GM21717 (cell line): ENCODE measurements at regions not wholly inside any gene's neighbourhood (a gene's known extent, or its start where the extent isn't known, plus 50 kb on each side); places are given as distances from the start of the nearest gene placed in this dataset.
"Not testable (repeated sequence)": the region's sequence is repeated elsewhere in the genome, so short reads cannot be mapped to it uniquely, and the experiment has no call there.

ENCODE experiments used
- ATAC-seq: cut with Tn5 transposase; IDR thresholded peaks from one replicate; pipeline ENCODE4 v1.9.1; 2021; ENCODE audit warnings: mild to moderate bottlenecking, moderate library complexity; ENCODE audit not compliant: unreplicated experiment

DNA sequence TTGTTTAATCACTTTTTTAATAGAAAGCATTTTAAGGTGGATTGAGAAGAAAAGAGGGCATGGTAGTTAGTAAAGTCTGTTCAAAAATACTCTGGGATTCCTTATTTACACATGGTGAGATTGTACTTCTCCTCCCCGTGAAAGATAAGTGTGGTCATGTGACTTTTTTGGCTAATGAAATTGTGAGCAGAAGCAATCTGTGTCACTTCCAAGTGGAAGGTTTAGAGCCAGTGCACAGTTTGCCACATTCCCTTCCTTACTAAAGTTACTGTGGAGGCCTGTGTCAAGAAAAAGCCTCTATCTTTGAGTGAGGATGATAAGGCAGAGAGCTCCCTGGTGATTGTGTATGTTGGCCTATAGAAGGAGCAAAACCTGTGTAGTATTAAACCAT is 471.3 kb downstream of the OMA1 start:
- ATAC-seq = no peak

DNA sequence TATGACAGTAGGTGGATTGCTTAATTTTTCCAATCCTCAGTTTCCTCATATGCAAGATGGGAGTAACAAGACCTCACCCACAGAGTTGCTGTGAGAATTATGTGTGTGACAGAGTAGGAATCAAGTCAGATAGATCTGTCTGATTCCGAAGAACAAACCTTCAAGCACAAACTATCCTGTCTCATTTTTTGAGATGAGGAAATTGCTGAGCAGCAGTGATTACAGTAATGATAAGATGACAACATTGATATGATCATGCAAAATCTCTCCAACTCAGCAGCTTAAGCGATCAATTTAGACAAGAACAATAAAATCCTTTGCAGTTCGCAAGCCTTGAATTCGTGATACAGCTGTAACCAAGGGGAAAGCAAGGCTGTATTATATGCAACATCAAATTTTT is 474.1 kb downstream of the OMA1 start:
- no peak for ATAC-seq

DNA sequence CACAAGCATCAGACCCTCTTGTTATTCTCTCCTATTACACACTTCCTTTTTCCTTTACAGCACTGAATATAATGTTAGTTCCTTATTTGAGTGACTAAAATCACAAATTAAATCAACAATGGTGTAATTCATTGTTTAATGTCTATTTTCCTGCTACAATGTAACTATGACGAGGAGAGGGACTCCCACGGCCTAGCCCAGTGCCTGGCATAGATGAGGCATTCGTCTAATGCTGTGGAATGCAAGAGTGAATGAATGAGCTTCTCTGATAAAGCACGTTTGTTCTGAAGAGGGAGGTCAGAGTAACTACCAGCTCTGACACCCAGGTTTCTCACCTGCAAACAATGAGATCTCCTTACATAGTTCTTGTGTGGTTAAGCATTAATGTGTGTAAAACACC is 479.4 kb downstream of the OMA1 start:
- ATAC-seq = no peak

DNA sequence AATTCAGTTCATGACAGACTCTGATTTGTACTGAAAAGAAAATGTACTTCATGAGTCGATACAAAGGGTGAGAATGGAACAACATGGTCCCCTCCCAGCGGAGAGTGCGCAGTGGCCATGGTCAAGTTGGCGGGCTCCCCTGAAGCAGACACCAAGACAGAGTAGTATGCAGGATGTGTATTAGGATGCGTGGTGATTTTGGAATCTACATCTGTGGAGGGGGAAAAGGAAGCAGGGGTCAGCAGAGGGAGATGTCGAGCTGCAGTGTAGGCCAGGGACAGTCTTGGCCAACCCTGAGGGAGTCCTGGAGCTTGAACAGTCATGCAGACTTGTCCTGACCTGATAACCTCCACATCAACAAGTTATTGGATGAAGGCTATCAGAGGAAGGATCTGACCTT is 481.0 kb downstream of the OMA1 start:
- ATAC-seq = no peak

DNA sequence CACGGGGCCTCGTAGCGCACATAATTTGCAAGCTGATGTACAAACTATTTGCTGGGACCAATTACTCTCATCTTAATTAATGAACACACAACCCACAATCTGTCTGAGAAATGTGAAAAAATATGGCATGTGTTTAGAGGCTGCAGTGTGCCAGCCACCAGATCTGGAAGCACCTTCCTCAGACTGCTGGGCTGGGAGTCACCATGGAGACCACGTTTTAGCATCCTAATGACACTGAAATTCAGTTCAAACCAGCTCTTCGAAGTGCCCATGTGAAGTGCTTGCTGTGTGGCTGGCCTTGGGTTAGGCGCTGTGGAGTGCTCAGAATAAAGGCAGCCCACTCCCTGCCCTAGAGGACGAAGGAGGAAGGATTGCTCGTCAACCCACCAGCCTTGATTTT is 482.4 kb downstream of the OMA1 start:
- ATAC-seq = no peak

DNA sequence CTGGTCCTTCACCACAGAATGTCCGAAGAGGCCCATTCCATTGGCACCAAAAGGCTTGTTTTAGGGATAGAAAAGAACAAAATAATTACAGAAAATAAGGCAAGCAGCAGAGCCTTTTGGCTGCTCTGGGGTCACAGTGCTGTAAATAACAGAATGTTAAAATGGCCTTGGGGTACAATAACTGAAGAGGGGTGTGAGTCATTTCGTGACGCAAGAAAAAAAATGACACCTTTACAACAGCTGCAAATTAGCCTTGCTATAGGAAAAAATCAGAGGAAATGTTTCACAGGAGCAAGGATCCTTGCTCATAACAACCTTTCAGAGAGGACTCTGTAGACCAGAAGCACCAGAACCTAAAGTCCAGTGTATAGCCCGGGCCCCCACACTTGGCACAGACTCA is 483.4 kb downstream of the OMA1 start:
- ATAC-seq = no peak

DNA sequence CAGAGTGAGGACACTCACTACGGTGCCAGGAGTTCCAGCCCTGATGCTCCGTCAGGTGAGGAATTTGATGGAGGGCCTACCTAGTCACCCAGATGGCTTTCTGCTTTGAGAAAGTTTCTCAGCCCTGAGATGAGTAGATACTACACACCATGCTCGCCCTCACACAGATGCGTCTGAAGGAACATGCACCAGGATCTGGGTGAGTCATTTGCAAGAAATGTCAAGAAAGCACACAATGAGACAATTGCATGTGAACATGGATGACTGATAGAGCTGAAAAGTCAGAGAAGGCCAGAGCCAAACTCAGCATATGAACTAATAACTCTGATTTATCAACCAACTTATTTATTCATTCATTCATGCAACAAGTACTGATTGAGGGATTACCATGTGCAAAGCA is 483.9 kb downstream of the OMA1 start:
- no peak for ATAC-seq

DNA sequence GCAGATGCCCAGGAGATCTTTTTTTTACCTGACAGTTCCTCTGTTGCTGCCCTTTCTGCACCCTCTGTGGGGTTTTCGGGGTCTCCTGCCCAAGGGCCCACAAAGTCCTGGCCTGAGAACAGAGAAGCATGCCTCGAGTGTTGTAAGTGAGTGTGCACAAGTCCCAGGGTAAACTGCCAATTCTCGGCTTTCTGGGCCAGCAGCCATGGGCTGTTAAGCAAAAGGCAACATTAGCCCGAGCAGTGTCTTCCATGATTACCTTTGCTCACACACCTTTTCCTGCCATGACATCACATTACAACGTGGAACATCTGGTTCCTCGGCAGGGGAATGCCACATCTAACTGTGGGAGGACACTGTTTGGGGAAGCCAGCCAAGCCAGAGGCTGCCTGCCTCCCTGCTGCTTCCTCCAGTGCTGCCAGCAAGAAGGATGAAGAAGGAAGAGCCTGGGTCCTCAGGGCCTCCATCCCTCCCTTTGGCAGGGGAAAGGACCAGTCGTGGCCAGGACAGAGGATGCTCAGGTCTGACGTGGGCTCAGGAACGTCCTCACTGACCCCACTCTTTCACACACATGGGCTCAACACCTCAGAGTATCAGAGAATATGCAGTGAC is 485.9 kb downstream of the OMA1 start:
- no peak for ATAC-seq

DNA sequence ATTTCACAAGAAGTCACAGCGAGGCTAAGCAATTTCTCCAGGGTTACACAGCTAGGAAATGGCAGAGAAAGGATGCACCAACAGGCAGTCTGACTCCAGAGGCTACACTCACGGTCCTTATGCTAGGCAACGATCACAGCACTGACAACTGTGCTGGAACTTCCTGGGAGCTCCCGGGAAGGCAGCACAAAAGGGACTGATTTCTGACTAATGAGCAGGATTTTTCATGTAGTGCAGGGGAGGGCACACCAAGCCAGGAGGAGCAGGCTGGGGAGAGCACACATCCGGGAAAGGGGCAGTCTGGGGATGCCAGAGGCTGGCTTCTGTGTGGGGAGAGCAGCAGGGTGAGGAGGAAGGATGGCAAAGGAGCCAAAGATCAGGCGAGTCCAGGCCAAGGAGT is 486.7 kb downstream of the OMA1 start:
- ATAC-seq = no peak

DNA sequence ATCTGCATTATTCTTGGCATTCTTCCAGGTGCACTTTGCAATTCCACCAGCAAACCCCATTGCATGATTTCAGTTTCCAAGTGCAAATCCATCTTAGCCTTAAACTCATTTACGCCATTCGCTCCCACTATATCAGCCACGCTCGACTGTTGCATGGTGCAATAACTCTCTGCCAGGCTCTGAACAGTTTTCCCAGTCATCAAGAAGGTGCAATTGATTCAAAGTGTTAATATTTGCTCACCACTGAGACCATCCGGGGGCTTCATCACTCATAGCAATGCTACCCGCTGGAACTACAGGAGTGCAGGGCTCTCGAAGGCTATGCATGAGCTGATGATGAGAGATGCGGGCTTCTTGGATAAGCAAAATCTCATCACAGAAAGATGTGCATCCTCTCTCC is 488.2 kb downstream of the OMA1 start:
- ATAC-seq = no peak

DNA sequence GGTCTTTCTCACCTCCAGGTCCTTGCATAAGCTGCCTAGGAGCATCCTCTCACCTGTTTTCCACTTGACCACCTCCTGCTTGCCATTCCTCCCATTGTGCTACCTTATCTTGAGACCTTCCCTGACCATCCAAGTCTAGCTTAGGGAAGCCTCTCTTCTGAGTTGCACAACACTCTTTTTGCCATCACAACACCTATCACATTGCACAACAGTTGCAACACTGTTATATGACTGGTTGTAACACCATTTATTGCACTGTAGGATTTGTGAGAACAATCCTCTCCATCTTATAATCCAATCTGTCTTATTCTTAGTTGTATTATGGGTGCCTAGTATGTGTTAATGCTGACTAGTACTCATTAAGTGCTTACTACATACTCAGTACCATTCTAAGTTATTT is 488.7 kb downstream of the OMA1 start:
- ATAC-seq = no peak

DNA sequence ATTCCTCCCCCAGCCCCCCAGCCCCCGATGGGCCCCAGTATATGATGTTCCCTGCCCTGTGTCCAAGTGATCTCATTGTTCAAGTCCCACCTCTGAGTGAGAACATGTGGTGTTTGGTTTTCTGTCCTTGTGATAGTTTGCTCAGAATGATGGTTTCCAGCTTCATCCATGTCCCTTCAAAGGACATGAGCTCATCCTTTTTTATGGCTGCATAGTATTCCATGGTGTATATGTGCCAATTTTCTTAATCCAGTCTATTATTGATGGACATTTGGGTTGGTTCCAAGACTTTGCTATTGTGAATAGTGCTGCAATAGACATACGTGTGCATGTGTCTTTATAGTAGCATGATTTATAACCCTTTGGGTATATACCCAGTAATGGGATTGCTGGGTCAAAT is 495.3 kb downstream of the OMA1 start:
- ATAC-seq = not testable (repeated sequence)

DNA sequence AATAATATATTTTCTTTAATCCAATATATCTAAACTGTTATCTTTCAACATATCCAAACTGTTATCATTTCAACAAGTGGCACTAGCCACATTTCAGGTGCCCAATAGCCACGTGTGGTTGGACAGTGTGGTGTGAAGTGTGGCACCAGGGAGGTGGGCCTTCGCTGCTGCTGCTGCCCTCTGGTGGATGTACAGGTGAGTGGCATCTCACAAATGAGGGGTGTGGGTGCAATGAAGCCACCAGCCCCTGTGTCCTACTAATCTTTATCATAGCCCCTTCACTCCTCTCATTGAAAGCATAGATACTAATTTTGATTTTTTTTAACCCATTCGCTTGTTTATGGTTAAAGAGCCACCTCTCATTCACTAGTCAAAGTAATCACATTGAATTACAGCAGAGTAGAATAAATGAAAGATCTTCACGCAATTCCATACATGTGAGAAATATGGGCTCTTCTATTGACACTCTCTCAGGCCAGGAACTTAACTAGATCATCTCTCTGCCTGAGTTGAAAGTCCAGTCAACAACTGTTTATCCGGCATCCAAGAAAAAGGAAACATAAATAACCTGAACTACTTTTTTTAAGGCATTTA is 499.2 kb downstream of the OMA1 start:
- ATAC-seq = no peak

DNA sequence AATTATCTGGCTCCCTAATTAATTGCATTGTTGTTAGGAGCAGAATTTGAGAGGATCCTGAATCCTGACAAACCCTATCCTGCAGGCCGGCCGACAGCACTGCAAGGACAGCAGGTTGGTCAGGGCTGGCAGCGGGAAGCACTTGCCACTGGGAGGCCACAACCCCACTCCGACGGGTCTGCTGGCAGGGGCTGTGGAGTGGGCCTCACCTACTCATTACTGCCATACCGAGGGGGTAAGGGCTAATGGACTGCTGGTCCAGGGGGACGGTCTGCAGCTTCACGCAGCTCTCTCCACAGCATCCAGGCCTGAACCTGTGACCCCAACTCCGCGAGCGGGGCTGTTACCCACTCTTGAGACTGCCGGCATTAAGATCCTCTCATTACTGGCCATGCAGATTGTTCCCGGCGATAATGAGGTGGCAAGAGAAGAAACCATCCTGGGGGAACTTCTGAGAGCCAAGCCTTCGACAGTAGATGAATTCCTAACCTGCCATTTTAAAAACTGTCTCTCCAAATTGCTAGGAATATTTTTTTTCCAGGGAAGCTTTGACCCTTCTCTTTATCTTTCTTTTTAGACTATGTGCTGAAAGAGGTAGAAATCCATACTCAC is 501.3 kb downstream of the OMA1 start:
- ATAC-seq = no peak

DNA sequence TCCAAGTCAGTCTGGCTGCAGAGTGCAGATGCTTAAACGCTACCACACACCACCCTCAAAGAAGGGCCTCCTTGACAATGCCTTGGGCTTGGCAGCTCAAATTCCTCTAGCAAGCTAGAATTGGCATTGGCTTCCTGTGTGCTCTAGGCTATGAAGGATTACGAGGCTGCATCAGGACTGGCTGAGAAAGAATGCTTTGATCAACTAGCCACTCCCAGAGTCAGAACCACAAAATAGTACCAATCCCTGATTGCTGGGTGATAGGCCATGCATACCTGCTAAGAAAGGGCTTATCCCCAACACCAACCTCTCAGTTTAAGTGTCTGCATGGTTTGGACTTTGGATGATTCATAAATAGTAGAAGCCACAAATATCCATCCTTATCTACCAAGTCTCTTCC is 504.9 kb downstream of the OMA1 start:
- no peak for ATAC-seq

DNA sequence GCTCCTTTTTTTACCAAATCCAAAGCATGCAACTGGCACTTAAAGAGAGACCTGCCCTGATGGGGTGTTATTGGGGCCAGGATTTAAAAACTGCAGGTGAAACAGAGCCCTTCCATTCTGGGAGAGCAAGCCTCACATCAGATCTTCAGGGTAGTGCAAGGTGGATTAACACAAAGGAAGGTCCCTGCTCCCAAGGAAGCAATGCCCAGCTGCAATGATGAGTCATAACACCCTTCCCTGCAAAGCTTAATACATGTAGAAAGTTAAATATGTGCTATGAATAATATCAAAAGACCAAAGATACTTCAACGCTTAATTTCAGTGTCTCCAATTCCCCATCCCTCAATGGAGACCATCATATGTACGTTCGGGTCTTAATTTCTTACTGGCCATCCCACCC is 508.0 kb downstream of the OMA1 start:
- no peak for ATAC-seq

DNA sequence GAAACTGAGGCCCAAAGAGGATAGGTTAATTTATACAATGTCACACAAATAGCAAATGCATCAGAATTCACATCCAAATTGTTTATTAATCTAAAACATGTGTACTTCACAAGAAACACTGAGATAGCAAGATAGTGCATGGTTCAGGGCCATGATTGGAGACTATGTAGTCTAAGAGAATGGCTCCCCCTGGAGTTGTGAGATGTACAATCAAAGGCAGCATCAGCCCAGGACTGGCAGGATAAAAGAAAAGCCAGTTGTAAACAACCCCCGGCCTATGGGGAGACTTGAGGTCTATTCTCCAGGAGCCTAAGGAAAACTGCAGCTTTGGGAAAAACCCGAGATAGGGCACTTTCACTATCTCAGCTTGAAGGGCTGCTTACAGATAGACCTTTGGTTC is 511.0 kb downstream of the OMA1 start:
- no peak for ATAC-seq

DNA sequence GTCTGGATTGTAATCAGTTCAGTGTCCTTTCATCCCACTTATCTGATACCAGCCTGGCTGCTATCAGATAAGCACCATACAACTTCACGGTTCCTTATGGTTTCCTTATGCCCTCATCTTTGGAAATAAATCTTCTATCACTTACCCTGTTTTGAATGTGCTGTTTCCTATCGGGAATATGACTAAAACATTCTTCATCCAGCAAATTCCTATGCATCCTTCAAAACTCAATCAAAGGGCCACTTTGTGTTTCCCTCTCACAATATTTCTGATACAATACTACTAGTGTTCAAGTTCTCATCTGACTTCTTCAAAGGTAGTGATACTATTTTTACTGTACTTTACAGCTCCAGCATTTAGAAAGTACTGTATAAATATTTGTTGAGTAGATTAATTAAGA is 513.2 kb downstream of the OMA1 start:
- no peak for ATAC-seq

DNA sequence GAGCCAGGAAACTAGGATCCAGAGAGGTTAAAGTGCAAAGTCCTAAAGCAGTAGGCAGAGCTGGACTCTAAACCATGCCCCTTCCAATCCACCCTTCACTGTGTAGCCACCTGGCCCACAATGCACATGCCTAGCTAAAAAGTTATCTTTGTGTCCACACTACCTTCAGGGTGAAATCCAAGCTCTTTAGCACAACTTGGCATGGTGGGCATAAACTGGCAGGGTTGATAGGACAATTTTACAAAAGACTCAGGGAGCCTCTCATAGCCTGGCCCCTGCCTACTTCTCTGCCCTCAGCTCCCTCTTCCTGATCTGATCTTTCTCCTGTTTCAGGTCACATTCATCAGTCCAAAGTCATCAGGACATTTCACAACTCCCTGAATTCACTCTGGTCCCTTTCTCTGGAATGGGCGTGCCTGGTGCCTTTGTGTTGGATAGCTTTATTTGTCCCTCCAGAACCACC is 513.9 kb downstream of the OMA1 start:
- ATAC-seq = no peak

DNA sequence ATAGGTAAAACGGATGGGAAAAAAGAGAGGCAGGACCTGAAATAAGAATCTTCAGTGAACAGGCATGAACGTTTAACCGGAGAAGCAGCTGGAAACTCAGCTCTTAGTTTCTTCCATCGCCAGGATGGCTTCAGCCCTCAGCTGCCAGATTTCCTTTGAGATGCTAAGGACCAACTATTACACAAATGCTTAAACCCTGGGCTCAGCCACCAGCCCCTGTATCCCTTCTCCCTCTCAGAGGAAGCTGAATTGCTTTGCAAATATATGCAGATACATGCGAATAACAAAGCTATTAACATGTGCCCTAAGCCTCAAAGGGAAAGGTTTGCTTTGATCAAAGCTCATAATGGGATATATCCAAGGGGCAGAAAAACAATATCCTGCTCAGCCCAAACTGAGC is 515.1 kb downstream of the OMA1 start:
- no peak for ATAC-seq

DNA sequence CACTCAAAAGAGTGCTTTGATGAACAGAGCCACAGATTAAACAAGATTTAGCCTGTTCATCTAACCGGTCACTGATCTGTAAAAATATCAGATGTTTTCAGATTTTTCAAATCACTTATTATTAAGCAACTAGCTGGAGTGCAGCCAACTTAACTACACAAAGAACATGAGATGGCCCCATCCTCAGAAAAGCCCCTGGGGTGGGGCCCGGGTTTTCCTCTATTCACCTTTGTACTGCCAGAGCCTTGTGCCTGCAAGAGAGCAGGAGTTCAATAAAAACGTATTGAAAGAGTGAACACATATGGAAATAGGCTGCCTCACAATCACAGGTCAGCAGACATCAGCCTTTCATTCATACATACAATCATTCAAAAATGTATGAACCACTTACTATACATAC is 516.1 kb downstream of the OMA1 start:
- ATAC-seq = no peak

DNA sequence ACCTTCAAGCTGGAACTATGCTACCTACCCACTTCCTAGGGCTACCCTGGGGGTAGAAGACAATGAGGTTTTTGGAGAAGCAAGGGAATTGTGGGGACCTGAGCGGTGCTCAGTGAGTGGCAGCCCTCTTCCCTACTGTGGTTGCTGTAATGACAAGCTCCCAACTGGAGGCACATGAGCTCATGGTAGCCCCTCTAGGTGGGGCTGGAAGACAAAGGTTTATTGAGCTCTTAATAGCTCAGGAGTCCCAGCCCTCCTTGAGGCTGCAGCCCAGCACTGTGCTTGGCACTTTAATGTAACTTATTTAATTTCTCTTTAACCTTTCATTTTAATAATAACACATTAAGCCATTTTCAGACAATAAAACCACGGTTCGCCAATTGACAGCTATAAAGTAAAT is 528.9 kb downstream of the OMA1 start:
- no peak for ATAC-seq

DNA sequence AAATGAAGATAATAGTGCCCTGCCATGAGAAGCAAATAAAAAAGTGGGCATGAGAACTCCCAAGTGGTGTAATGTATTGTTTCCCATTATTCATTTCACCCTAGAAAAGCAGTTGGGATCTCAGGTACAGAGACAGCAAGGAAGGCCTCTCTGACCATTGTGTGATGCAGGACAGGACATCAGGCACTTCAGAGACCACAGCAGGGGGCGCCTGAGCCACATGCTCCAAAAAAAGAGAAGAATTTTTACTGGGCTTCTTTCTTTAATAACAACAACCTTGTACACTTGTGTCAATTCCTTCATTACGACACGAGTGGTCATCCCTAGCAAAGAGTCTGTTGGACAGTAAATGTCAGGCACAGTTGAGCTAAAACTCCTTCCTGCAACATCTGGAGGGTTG is 533.3 kb downstream of the OMA1 start:
- ATAC-seq = no peak
